Omental fat pad (tissue), 3 donors: ENCODE measurements at regions not wholly inside any gene's neighbourhood (a gene's known extent, or its start where the extent isn't known, plus 50 kb on each side); places are given as distances from the start of the nearest gene placed in this dataset.

Source experiments
- ATAC-seq: fragments of 150-250 bp; one replicate; pipeline ENCODE4 v1.9.1; 2016; ENCODE audit warnings: mild to moderate bottlenecking, moderate library complexity; ENCODE audit not compliant: low FRiP score
- DNase-seq: peaks from one replicate; pipeline ENCODE4 v3.0.0-alpha.2; 2019; ENCODE audit warnings: low spot score
- CTCF ChIP-seq, 3 donors: fragments of 450-650 bp; IDR thresholded peaks; one replicate each; pipeline ENCODE4 v1.5.1; 2016 to 2017; ENCODE audit warnings: antibody characterized with exemption in 3 of 3, mild to moderate bottlenecking in 3 of 3, moderate library complexity in 2 of 3

DNA sequence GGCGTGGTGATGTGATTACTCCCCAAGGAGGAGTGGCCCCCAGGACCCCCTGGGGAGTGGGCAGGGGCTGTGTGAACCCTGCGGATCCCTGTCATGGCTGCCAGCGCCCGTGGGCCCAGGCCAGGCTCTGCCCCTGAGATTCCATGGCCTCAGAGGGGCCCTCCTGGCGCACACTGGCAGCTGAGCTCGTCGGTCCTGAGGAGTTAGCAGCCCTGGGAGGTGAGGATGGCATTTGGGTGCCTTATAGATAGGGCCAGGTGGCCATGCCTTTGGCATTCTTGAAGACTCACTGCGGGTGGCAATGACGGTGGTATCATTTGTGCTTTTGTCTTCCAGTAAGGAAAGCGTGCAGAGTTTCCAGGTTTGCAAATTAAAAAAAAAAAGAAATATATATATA, 146.8 kb upstream of the GSE1 start:
- DNase-seq (no peak), ATAC-seq (no peak)
- no peak for TF ChIP-seq CTCF (IDR thresholded peaks at IDR 0.05)

DNA sequence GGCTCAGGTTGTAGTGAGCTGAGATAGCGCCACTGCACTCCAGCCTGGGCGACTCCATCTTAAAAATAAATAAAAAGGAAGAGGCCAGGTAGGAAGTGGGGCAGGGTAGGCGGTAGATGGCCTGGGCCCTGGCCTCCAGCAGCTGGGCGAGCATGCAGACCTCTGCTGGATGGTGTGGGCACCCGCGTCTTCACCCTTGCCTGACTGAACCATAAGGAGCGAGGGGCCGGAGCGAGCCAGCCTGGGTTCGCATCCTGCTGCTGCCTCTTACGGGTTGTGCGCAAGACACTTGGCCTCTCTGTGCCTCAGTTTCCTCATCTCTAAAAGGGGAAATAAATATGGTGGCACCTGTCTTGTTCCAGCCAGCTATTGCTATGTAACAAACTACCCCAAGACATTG, 146.1 kb upstream of the GSE1 start:
- no peak for DNase-seq
- no peak for ATAC-seq
- TF ChIP-seq CTCF (IDR thresholded peaks at IDR 0.05) = no peak

DNA sequence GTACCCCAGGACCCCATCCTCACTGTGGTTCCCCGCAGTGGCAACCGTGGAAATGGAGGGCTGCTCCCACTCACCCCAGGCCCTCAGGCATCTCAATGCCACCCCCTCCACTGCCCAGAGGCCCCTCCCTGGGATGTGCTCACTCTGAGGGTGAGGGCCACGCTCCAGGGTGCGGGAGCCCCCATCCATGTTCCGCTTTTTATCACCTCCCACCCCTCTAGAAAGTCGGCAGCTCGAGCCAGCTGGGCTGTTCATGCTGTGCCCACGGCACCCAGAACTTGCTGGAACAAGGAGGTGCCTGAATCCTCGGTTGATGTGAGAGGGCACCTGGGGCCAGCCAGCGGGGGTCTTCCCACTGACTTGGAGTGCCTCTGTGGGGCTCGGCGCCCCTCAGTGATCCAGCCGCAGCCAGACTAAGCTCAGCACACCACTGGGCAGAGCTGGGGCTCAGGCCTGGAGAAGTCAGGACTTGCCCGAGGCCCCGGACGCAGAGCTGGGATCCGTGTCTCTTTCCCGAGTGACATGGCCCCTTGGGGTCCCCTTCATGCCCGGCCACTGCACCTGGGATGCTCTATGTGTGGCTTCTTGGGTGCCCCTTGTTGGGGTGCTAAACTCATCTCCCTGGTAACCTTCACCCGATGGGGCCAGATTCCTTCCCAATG, 143.1 kb upstream of the GSE1 start:
- ATAC-seq = no peak
- DNase-seq = no peak

GRCh38 chr16:85470873-85471272, 142.2 kb upstream of the GSE1 start:
- DNase-seq = no peak
- TF ChIP-seq CTCF (IDR thresholded peaks at IDR 0.05) = no peak
- ATAC-seq = no peak

More for the DNA sequence above, 143.1 kb upstream of the GSE1 start:
- TF ChIP-seq CTCF (IDR thresholded peaks at IDR 0.05) = no peak

DNA sequence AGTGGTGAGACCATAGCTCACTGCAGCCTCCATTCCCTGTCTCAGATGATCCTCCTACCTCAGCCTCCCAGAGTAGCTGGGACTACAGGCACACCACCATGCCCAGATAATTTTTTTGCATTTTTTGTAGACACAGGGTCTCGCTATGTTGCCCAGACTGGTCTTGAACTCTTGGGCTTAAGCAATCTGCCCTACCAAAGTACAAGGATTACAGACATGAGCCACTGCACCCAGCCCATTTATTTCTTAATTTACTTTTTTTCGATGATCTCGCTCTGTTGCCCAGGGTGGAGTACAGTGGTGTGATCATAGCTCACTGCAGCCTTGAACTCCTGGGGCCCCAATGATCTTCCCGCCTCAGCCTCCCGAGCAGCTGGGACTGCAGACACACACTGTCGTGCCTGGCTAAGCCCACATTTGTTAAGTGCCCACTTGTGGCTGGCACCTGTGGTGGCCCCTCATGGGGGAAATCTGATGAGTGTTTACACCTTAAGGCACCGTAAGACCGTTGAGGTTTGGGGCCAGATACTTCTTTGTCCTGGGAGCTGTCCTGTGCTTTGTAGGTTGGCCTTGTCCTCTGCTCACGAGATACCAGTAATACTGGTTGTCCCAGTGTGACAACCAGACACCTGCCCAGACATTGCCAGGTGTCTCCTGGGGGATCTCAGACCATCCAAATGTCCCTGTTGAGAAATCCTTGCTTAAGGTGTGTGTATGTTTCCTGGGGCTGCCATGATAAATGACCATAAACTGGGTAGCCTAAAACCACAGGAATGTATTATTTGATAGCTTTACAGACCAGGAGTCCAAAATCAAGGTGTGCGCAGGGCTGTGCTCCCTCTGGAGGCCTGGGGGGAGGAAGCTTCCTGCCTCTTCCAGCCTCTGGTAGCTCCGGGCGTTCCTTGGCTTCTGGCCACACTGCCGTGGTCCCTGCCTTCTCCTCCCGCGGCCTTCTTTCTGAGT, 141.4 kb upstream of the GSE1 start:
- no peak for ATAC-seq
- DNase-seq = no peak
- TF ChIP-seq CTCF (IDR thresholded peaks at IDR 0.05) = no peak

- TF ChIP-seq CTCF (IDR thresholded peaks at IDR 0.05) = no peak
- ATAC-seq (no peak), DNase-seq (no peak)
Observed at GRCh38 chr16:85472514-85472913, 140.6 kb upstream of the GSE1 start.
